Ishikawa (cell line): ENCODE measurements at regions not wholly inside any gene's neighbourhood (a gene's known extent, or its start where the extent isn't known, plus 50 kb on each side); places are given as distances from the start of the nearest gene placed in this dataset.

ENCODE experiments used
- CEBPB ChIP-seq: IDR thresholded peaks from 2 replicates; pipeline ENCODE4 v1.6.1; 2012
- CREB1 ChIP-seq: IDR thresholded peaks from 2 replicates; pipeline ENCODE4 v1.6.1; 2012; ENCODE audit warnings: low read depth
- EGR1 ChIP-seq: IDR thresholded peaks from 2 replicates; pipeline ENCODE4 v1.6.1; 2012
- EP300 ChIP-seq: IDR thresholded peaks from 2 replicates; pipeline ENCODE4 v1.6.1; 2012; ENCODE audit warnings: borderline replicate concordance
- FOXM1 ChIP-seq: IDR thresholded peaks from 2 replicates; pipeline ENCODE4 v1.6.1; 2012; ENCODE audit warnings: low read depth, borderline replicate concordance
- NFIC ChIP-seq: IDR thresholded peaks from 2 replicates; pipeline ENCODE4 v1.6.1; 2012
- RAD21 ChIP-seq: IDR thresholded peaks from 2 replicates; pipeline ENCODE4 v1.6.1; 2012; ENCODE audit warnings: low read depth
- TAF1 ChIP-seq: IDR thresholded peaks from 2 replicates; pipeline ENCODE4 v1.6.1; 2012; ENCODE audit warnings: low read depth, mild to moderate bottlenecking
- TCF12 ChIP-seq: IDR thresholded peaks from 2 replicates; pipeline ENCODE4 v1.6.1; 2012; ENCODE audit warnings: low read depth
- TEAD4 ChIP-seq: IDR thresholded peaks from 2 replicates; pipeline ENCODE4 v1.6.1; 2012
- YY1 ChIP-seq: IDR thresholded peaks from 2 replicates; pipeline ENCODE4 v1.6.1; 2012; ENCODE audit warnings: low read depth
- ZBTB7A ChIP-seq: IDR thresholded peaks from 2 replicates; pipeline ENCODE4 v1.6.1; 2012; ENCODE audit warnings: low read depth
- TF ChIP-seq, protein P1 (sequence below): IDR thresholded peaks from 2 replicates; pipeline ENCODE4 v1.6.1; 2012
- TF ChIP-seq, protein P2 (sequence below): IDR thresholded peaks from 2 replicates; pipeline ENCODE4 v1.6.1; 2012
- TF ChIP-seq, protein P3 (sequence below): IDR thresholded peaks from 2 replicates; pipeline ENCODE4 v1.6.1; 2012; ENCODE audit warnings: low read depth, mild to moderate bottlenecking

DNA sequence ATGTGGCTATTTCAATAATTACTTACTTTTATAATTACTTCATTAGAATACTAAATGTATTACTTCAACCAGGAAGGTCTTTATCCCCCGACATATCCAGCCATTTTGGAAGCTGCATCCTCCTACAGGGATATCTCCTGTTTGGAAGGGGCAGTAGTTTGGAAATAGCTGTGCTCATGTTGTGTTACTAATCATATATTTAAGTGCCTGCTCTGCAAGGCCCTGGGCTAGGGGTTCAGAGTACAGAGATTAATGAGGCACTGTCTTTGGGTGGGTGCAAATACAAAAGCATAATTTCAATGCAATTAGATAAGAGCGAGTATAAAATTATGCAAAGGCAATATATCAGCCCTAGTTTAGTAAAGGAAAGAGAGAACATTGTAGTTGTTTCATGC lies 146.3 kb upstream of the RARB start:
- TF ChIP-seq, protein P1, sequence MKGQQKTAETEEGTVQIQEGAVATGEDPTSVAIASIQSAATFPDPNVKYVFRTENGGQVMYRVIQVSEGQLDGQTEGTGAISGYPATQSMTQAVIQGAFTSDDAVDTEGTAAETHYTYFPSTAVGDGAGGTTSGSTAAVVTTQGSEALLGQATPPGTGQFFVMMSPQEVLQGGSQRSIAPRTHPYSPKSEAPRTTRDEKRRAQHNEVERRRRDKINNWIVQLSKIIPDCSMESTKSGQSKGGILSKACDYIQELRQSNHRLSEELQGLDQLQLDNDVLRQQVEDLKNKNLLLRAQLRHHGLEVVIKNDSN = no peak
- TF ChIP-seq TEAD4 = no peak
- TF ChIP-seq, protein P2, sequence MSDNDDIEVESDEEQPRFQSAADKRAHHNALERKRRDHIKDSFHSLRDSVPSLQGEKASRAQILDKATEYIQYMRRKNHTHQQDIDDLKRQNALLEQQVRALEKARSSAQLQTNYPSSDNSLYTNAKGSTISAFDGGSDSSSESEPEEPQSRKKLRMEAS = no peak
- TF ChIP-seq TCF12 = no peak
- TF ChIP-seq EGR1 = no peak
- TF ChIP-seq NFIC = no peak
- TF ChIP-seq FOXM1 = no peak
- no peak for TF ChIP-seq ZBTB7A
- no peak for TF ChIP-seq CREB1
- TF ChIP-seq, protein P3, sequence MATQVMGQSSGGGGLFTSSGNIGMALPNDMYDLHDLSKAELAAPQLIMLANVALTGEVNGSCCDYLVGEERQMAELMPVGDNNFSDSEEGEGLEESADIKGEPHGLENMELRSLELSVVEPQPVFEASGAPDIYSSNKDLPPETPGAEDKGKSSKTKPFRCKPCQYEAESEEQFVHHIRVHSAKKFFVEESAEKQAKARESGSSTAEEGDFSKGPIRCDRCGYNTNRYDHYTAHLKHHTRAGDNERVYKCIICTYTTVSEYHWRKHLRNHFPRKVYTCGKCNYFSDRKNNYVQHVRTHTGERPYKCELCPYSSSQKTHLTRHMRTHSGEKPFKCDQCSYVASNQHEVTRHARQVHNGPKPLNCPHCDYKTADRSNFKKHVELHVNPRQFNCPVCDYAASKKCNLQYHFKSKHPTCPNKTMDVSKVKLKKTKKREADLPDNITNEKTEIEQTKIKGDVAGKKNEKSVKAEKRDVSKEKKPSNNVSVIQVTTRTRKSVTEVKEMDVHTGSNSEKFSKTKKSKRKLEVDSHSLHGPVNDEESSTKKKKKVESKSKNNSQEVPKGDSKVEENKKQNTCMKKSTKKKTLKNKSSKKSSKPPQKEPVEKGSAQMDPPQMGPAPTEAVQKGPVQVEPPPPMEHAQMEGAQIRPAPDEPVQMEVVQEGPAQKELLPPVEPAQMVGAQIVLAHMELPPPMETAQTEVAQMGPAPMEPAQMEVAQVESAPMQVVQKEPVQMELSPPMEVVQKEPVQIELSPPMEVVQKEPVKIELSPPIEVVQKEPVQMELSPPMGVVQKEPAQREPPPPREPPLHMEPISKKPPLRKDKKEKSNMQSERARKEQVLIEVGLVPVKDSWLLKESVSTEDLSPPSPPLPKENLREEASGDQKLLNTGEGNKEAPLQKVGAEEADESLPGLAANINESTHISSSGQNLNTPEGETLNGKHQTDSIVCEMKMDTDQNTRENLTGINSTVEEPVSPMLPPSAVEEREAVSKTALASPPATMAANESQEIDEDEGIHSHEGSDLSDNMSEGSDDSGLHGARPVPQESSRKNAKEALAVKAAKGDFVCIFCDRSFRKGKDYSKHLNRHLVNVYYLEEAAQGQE = no peak
- no peak for TF ChIP-seq YY1
- no peak for TF ChIP-seq TAF1
- TF ChIP-seq CEBPB = no peak

DNA sequence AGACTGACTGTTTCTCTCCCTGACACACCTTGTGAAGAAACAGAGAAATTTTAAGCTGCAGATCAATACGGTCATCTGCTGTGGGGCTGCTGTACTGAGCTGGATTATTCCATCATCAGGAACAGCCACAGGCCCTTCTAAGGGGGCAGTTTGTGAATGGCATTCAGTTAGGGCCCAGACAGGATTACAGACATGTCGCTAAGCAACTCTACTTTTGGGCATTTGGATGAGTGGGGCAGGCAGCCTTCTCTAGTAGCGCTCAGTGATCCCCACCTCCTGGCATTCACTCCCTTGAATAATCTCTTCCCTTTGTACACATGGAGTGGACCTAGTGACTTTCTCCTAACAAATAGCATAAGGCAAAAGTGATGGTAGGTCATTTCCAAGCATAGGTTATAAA lies 144.4 kb upstream of the RARB start:
- TF ChIP-seq, protein P2 = no peak
- TF ChIP-seq CEBPB = no peak
- TF ChIP-seq EP300 = no peak
- TF ChIP-seq FOXM1 = no peak
- no peak for TF ChIP-seq TCF12
- no peak for TF ChIP-seq EGR1
- TF ChIP-seq CREB1 = no peak
- no peak for TF ChIP-seq RAD21
- no peak for TF ChIP-seq TEAD4
- TF ChIP-seq ZBTB7A = no peak
- TF ChIP-seq, protein P3 = no peak
- TF ChIP-seq NFIC = no peak
- no peak for TF ChIP-seq YY1
- TF ChIP-seq TAF1 = no peak
- TF ChIP-seq, protein P1 = no peak

DNA sequence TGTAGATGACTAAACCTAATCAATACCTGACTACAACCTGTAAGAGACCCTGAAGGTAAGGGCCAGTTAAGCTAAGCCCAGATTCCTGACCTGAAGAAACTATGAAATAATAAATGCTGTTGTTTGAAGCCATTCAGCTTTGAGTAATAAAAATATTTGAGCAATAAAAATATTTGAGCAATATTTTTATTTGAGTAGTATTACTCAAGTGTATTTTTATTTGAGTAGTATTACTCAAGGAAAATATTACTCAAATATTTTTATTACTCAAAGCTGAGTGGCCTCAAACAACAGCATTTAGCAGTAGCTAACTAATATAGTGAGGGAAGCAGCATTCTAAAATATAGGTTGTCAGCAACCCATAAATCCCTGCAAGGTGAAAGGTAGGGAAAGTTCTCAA lies 143.8 kb upstream of the RARB start:
- TF ChIP-seq NFIC (no peak), RAD21 (no peak), EP300 (no peak), TCF12 (no peak)
- TF ChIP-seq, protein P3 = no peak

DNA sequence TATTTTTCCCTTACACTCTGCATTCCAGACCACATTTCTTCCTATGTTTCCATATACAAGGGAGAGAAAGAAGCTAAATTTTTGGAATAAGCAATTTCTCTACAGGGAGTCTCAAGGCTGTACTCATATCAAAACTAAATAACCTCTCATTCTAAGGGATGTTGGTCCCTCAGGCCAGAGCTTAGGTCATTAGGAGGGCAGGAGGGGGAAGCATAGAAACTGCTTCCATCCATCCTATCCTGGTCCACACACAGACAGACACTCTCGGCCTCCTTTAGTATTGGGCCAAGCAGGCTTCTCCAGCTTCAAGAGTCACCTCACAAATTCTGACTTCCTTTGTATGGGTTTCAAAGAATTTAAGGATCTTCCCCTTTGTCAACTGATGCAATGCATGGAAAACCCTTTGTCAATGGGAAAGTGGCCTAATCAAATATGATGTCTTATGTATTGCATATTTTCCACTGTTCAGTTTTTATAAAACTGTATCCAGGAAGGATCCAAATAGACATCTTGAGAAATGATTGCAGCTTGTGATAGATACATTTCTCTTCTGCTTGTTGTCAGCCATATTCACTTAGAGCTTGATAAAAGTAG lies 140.7 kb upstream of the RARB start:
- TF ChIP-seq, protein P2 = no peak
- TF ChIP-seq TAF1 (no peak), TEAD4 (no peak), EP300 (no peak), EGR1 (no peak), FOXM1 (no peak), RAD21 (no peak), ZBTB7A (no peak), CEBPB (no peak), CREB1 (no peak)
- TF ChIP-seq, protein P3 = no peak
- TF ChIP-seq, protein P1 = no peak
